GM23338 (cell line): ENCODE measurements at regions not wholly inside any gene's neighbourhood (a gene's known extent, or its start where the extent isn't known, plus 50 kb on each side); places are given as distances from the start of the nearest gene placed in this dataset.

Source experiments
- ATAC-seq: fragments of 200-7000 bp; cut with Tn5 transposase; 3 replicates; pipeline ENCODE4 v1.9.1; 2020
- DNase-seq: peaks from one replicate; pipeline ENCODE4 v3.0.0-alpha.2; 2015; ENCODE audit warnings: low spot score
- H2AFZ ChIP-seq: fragments of 200-600 bp; sonication (generic); 2 replicates; pipeline ENCODE4 v1.8.0; 2016; ENCODE audit warnings: antibody characterized with exemption, mild to moderate bottlenecking, moderate library complexity
- H3F3A ChIP-seq: fragments of 200-600 bp; sonication (generic); replicated peaks from 2 replicates; pipeline ENCODE4 v1.8.0; 2017; ENCODE audit warnings: antibody characterized with exemption, mixed run types, low read depth
- H3K27ac ChIP-seq: fragments of 200-600 bp; sonication (generic); 2 replicates; pipeline ENCODE4 v1.6.1; 2016; ENCODE audit warnings: low read depth
- H3K27me3 ChIP-seq: fragments of 200-600 bp; sonication (generic); 2 replicates; pipeline ENCODE4 v1.8.0; 2016; ENCODE audit warnings: mild to moderate bottlenecking, mixed run types, moderate library complexity; ENCODE audit not compliant: insufficient read depth
- H3K36me3 ChIP-seq: fragments of 200-600 bp; sonication (generic); 2 replicates; pipeline ENCODE4 v1.8.0; 2016; ENCODE audit warnings: mild to moderate bottlenecking; ENCODE audit not compliant: insufficient read depth
- H3K4me1 ChIP-seq: fragments of 200-600 bp; sonication (generic); 2 replicates; pipeline ENCODE4 v1.8.0; 2016; ENCODE audit warnings: mild to moderate bottlenecking, moderate library complexity; ENCODE audit not compliant: insufficient read depth
- H3K4me2 ChIP-seq: fragments of 200-600 bp; sonication (generic); 2 replicates; pipeline ENCODE4 v1.7.1; 2017; ENCODE audit warnings: mixed run types
- H3K4me3 ChIP-seq: fragments of 200-600 bp; sonication (generic); 2 replicates; pipeline ENCODE4 v1.6.1; 2016; ENCODE audit warnings: mixed run types
- H3K79me2 ChIP-seq: fragments of 200-600 bp; sonication (generic); replicated peaks from 2 replicates; pipeline ENCODE4 v1.8.0; 2017; ENCODE audit warnings: mild to moderate bottlenecking; ENCODE audit not compliant: insufficient read depth
- H3K9me2 ChIP-seq: fragments of 200-600 bp; sonication (generic); 2 replicates; pipeline ENCODE4 v1.8.0; 2017; ENCODE audit not compliant: insufficient read depth
- H4K20me1 ChIP-seq: fragments of 200-600 bp; sonication (generic); replicated peaks from 2 replicates; pipeline ENCODE4 v1.8.0; 2017; ENCODE audit warnings: mild to moderate bottlenecking; ENCODE audit not compliant: insufficient read depth
- H3K27ac Mint-ChIP-seq: 2 replicates; pipeline ENCODE4 v1.8.0; 2020; ENCODE audit warnings: inconsistent platforms, mild to moderate bottlenecking, moderate library complexity, mixed read lengths
- H3K27me3 Mint-ChIP-seq: 3 replicates; pipeline ENCODE4 v1.8.0; 2022; ENCODE audit warnings: low read depth, mild to moderate bottlenecking, moderate library complexity, mixed read lengths, inconsistent platforms; ENCODE audit not compliant: insufficient read depth, poor library complexity
- H3K36me3 Mint-ChIP-seq: 3 replicates; pipeline ENCODE4 v1.8.0; 2021; ENCODE audit warnings: low read depth, mild to moderate bottlenecking, inconsistent platforms, moderate library complexity, mixed read lengths
- H3K4me1 Mint-ChIP-seq: 3 replicates; pipeline ENCODE4 v1.8.0; 2020; ENCODE audit warnings: mild to moderate bottlenecking, inconsistent platforms, mixed read lengths
- H3K4me3 Mint-ChIP-seq: 3 replicates; pipeline ENCODE4 v1.8.0; 2021; ENCODE audit warnings: moderate library complexity, mild to moderate bottlenecking, inconsistent platforms, mixed read lengths
- H3K9me3 Mint-ChIP-seq: 3 replicates; pipeline ENCODE4 v1.8.0; 2020; ENCODE audit warnings: moderate library complexity, mild to moderate bottlenecking, inconsistent platforms, mixed read lengths
- CREB1 ChIP-seq: fragments of 250-450 bp; sonication (Bioruptor Pico); IDR thresholded peaks from 2 replicates; pipeline ENCODE4 v1.5.0; 2020; ENCODE audit warnings: low read depth, mild to moderate bottlenecking, moderate library complexity
- EZH2 ChIP-seq: fragments of 200-600 bp; sonication (generic); IDR thresholded peaks from one replicate; pipeline ENCODE4 v1.8.0; 2017; ENCODE audit warnings: antibody characterized with exemption, mild to moderate bottlenecking, low read depth; ENCODE audit not compliant: unreplicated experiment
- EZH2phosphoT487 ChIP-seq: fragments of 200-600 bp; sonication (generic); IDR thresholded peaks from one replicate; pipeline ENCODE4 v1.8.1; 2018; ENCODE audit warnings: antibody characterized with exemption; ENCODE audit not compliant: unreplicated experiment
- JUNB ChIP-seq: IDR thresholded peaks from one replicate; pipeline ENCODE4 v1.6.1; 2016; ENCODE audit warnings: antibody characterized with exemption; ENCODE audit not compliant: unreplicated experiment
- NANOG ChIP-seq: IDR thresholded peaks from 2 replicates; pipeline ENCODE4 v1.6.1; 2016; ENCODE audit warnings: antibody characterized with exemption, borderline replicate concordance
- POLR2AphosphoS5 ChIP-seq: IDR thresholded peaks from 2 replicates; pipeline ENCODE4 v1.6.1; 2016; ENCODE audit warnings: antibody characterized with exemption, low read depth
- REST ChIP-seq: IDR thresholded peaks from one replicate; pipeline ENCODE4 v1.6.1; 2018; ENCODE audit warnings: antibody characterized with exemption; ENCODE audit not compliant: unreplicated experiment
- STAT1 ChIP-seq: IDR thresholded peaks from one replicate; pipeline ENCODE4 v1.6.1; 2016; ENCODE audit warnings: antibody characterized with exemption; ENCODE audit not compliant: unreplicated experiment
- ZNF114 ChIP-seq: fragments of 250-450 bp; sonication (Bioruptor Pico); IDR thresholded peaks from 2 replicates; pipeline ENCODE4 v1.5.0; 2020; ENCODE audit warnings: mild to moderate bottlenecking, moderate library complexity
- ZNF331 ChIP-seq: fragments of 250-450 bp; sonication (Bioruptor Pico); IDR thresholded peaks from 2 replicates; pipeline ENCODE4 v1.5.0; 2020; ENCODE audit warnings: low read depth, mild to moderate bottlenecking, moderate library complexity
- TF ChIP-seq, protein P1 (sequence below): fragments of 250-450 bp; sonication (Bioruptor Pico); IDR thresholded peaks from 2 replicates; pipeline ENCODE4 v1.5.0; 2020; ENCODE audit warnings: mild to moderate bottlenecking, moderate library complexity
- TF ChIP-seq, protein P2 (sequence below): IDR thresholded peaks from 2 replicates; pipeline ENCODE4 v1.6.1; 2016; ENCODE audit warnings: antibody characterized with exemption
- TF ChIP-seq, protein P3 (sequence below), 2 experiments: fragments of 200-600 bp in 1 of 2; sonication (generic) in 1 of 2; conservative IDR thresholded peaks; 2 replicates each; pipeline versions ENCODE4 v1.5.1 to v1.6.1; 2016 to 2017; ENCODE audit warnings: antibody characterized with exemption in 2 of 2, low read depth in 2 of 2, mild to moderate bottlenecking in 2 of 2, moderate library complexity in 1 of 2

GRCh38 chr5:158027806-158028775, 169.1 kb upstream of the CLINT1 start:
- H3K4me2 ChIP-seq, result no peak overlapping the region
- peaks cover 1% of the 10 kb centered on the region; the same call in 1 of the 3 replicates for H3K9me3 Mint-ChIP-seq
- no peaks in the 10 kb centered on the region for H3K27me3 Mint-ChIP-seq
- H3K4me1 Mint-ChIP-seq, result peaks cover 17% of the 10 kb centered on the region
- H3K27me3 ChIP-seq, result no peaks in the 10 kb centered on the region
- no peak overlapping the region for H3K4me3 Mint-ChIP-seq
- ATAC-seq (no peak), DNase-seq (no peak)
- H2AFZ ChIP-seq, result no peak overlapping the region
- no peaks in the 10 kb centered on the region for H4K20me1 ChIP-seq
- H3K9me2 ChIP-seq, result peaks cover 9% of the 10 kb centered on the region; the same call in 1 of the 2 replicates
- no peak overlapping the region for H3K27ac Mint-ChIP-seq
- TF ChIP-seq ZNF331 (no peak), CREB1 (CRISPR knock-in tag) (no peak), POLR2AphosphoS5 (no peak), EZH2 (no peak), EZH2phosphoT487 (no peak), JUNB (no peak), REST (no peak), ZNF114 (CRISPR knock-in tag) (no peak), NANOG (no peak), STAT1 (no peak)
- TF ChIP-seq, protein P1, sequence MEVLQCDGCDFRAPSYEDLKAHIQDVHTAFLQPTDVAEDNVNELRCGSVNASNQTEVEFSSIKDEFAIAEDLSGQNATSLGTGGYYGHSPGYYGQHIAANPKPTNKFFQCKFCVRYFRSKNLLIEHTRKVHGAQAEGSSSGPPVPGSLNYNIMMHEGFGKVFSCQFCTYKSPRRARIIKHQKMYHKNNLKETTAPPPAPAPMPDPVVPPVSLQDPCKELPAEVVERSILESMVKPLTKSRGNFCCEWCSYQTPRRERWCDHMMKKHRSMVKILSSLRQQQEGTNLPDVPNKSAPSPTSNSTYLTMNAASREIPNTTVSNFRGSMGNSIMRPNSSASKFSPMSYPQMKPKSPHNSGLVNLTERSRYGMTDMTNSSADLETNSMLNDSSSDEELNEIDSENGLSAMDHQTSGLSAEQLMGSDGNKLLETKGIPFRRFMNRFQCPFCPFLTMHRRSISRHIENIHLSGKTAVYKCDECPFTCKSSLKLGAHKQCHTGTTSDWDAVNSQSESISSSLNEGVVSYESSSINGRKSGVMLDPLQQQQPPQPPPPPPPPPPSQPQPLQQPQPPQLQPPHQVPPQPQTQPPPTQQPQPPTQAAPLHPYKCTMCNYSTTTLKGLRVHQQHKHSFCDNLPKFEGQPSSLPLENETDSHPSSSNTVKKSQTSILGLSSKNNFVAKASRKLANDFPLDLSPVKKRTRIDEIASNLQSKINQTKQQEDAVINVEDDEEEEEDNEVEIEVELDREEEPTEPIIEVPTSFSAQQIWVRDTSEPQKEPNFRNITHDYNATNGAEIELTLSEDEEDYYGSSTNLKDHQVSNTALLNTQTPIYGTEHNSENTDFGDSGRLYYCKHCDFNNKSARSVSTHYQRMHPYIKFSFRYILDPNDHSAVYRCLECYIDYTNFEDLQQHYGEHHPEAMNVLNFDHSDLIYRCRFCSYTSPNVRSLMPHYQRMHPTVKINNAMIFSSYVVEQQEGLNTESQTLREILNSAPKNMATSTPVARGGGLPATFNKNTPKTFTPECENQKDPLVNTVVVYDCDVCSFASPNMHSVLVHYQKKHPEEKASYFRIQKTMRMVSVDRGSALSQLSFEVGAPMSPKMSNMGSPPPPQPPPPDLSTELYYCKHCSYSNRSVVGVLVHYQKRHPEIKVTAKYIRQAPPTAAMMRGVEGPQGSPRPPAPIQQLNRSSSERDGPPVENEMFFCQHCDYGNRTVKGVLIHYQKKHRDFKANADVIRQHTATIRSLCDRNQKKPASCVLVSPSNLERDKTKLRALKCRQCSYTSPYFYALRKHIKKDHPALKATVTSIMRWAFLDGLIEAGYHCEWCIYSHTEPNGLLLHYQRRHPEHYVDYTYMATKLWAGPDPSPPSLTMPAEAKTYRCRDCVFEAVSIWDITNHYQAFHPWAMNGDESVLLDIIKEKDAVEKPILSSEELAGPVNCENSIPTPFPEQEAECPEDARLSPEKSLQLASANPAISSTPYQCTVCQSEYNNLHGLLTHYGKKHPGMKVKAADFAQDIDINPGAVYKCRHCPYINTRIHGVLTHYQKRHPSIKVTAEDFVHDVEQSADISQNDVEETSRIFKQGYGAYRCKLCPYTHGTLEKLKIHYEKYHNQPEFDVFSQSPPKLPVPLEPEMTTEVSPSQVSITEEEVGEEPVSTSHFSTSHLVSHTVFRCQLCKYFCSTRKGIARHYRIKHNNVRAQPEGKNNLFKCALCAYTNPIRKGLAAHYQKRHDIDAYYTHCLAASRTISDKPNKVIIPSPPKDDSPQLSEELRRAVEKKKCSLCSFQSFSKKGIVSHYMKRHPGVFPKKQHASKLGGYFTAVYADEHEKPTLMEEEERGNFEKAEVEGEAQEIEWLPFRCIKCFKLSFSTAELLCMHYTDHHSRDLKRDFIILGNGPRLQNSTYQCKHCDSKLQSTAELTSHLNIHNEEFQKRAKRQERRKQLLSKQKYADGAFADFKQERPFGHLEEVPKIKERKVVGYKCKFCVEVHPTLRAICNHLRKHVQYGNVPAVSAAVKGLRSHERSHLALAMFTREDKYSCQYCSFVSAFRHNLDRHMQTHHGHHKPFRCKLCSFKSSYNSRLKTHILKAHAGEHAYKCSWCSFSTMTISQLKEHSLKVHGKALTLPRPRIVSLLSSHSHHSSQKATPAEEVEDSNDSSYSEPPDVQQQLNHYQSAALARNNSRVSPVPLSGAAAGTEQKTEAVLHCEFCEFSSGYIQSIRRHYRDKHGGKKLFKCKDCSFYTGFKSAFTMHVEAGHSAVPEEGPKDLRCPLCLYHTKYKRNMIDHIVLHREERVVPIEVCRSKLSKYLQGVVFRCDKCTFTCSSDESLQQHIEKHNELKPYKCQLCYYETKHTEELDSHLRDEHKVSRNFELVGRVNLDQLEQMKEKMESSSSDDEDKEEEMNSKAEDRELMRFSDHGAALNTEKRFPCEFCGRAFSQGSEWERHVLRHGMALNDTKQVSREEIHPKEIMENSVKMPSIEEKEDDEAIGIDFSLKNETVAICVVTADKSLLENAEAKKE (CRISPR knock-in tag), result no peak
- TF ChIP-seq, protein P2, sequence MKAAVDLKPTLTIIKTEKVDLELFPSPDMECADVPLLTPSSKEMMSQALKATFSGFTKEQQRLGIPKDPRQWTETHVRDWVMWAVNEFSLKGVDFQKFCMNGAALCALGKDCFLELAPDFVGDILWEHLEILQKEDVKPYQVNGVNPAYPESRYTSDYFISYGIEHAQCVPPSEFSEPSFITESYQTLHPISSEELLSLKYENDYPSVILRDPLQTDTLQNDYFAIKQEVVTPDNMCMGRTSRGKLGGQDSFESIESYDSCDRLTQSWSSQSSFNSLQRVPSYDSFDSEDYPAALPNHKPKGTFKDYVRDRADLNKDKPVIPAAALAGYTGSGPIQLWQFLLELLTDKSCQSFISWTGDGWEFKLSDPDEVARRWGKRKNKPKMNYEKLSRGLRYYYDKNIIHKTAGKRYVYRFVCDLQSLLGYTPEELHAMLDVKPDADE, result no peak
- TF ChIP-seq, protein P3, sequence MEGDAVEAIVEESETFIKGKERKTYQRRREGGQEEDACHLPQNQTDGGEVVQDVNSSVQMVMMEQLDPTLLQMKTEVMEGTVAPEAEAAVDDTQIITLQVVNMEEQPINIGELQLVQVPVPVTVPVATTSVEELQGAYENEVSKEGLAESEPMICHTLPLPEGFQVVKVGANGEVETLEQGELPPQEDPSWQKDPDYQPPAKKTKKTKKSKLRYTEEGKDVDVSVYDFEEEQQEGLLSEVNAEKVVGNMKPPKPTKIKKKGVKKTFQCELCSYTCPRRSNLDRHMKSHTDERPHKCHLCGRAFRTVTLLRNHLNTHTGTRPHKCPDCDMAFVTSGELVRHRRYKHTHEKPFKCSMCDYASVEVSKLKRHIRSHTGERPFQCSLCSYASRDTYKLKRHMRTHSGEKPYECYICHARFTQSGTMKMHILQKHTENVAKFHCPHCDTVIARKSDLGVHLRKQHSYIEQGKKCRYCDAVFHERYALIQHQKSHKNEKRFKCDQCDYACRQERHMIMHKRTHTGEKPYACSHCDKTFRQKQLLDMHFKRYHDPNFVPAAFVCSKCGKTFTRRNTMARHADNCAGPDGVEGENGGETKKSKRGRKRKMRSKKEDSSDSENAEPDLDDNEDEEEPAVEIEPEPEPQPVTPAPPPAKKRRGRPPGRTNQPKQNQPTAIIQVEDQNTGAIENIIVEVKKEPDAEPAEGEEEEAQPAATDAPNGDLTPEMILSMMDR (conservative IDR thresholded peaks at IDR 0.05; ENCODE audit: low read depth in 2 of 2), result no peak
- H3K36me3 Mint-ChIP-seq, result no peaks in the 10 kb centered on the region
- H3F3A ChIP-seq, result no peaks in the 10 kb centered on the region
- H3K4me3 ChIP-seq, result no peak overlapping the region
- H3K4me1 ChIP-seq, result 0 out of 2 replicates have a peak, but pooled peaks cover 8% of the 10 kb centered on the region
- H3K36me3 ChIP-seq, result no peaks in the 10 kb centered on the region
- no peak overlapping the region for H3K27ac ChIP-seq
- no peaks in the 10 kb centered on the region for H3K79me2 ChIP-seq
